IPS DF 6.9 (cell line): ENCODE measurements at regions not wholly inside any gene's neighbourhood (a gene's known extent, or its start where the extent isn't known, plus 50 kb on each side); places are given as distances from the start of the nearest gene placed in this dataset.

ENCODE experiments used
- DNase-seq: peaks from one replicate; pipeline ENCODE4 v3.0.0-alpha.2; 2013; ENCODE audit warnings: low read depth, low spot score
- H3K27ac ChIP-seq: one replicate; pipeline ENCODE4 v1.5.1; 2013; ENCODE audit warnings: low read length, control low read depth
- H3K27me3 ChIP-seq: 2 replicates; pipeline ENCODE4 v1.6.1; 2013; ENCODE audit warnings: mild to moderate bottlenecking, low read length; ENCODE audit not compliant: control insufficient read depth, insufficient read depth
- H3K36me3 ChIP-seq: 2 replicates; pipeline ENCODE4 v1.6.1; 2013; ENCODE audit warnings: low read length; ENCODE audit not compliant: control insufficient read depth, insufficient read depth
- H3K4me1 ChIP-seq: 2 replicates; pipeline ENCODE4 v1.6.1; 2013; ENCODE audit warnings: low read length; ENCODE audit not compliant: control insufficient read depth, insufficient read depth
- H3K4me3 ChIP-seq: 2 replicates; pipeline ENCODE4 v1.5.1; 2013; ENCODE audit warnings: mild to moderate bottlenecking, low read length
- H3K9me3 ChIP-seq: 2 replicates; pipeline ENCODE4 v1.6.1; 2013; ENCODE audit warnings: low read length, inconsistent platforms; ENCODE audit not compliant: control insufficient read depth, insufficient read depth
- WGBS: extraction: QIAGEN DNeasy Blood & Tissue Kit; methylation state at CpG from one replicate; pipeline ENCODE4 v1.1.7; 2013; ENCODE audit warnings: mixed read lengths, missing lambda C conversion rate; ENCODE audit not compliant: insufficient read length, insufficient coverage; 5-methylcytosine and 5-hydroxymethylcytosine counted together

DNA sequence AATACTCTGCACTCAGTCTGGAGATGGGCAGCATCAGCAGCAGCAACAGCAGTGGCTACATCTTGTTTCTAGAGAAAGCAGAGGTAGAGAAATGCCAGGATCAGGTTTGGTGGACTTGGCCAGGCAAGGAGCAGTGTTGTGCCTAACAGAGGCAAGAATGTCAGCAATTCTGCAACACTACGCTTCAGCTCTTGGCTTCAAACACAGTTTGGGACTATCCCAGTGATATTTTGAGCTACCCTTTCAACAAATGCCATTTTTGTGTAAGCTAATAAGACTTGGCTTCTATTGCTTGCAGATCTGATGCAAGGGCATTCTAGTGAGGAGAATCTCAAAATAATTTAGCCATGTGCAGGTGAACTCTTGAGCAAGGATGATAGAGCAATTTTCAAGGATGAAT lies 271.3 kb downstream of the PCDH20 start:
- WGBS = no CpG with 5 or more reads among the region's 1 CpG

DNA sequence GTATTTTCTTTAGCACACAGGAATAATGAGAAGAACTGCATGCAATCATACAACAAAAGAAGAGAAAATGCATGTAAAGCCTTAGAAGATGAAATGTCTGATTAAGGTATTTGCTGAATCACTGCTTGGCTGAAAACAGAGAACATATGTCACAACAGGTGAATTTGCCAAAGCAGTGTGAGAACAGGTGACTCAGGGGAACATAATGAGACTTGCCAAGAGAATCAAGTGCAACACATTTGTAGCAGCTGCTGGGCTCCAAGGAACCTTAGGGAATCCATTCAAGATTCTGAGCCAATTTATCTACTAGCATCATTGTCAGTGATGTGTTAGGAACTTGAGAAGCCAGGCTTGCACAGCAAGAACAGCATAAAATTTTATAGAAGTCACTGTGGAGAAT lies 273.1 kb downstream of the PCDH20 start:
- no peak for DNase-seq
- Histone ChIP-seq H3K9me3 (no peaks in the 10 kb centered on the region), H3K36me3 (no peaks in the 10 kb centered on the region), H3K4me3 (no peak overlapping the region), H3K4me1 (no peaks in the 10 kb centered on the region), H3K27me3 (no peaks in the 10 kb centered on the region), H3K27ac (no peak overlapping the region)

More for the DNA sequence above, 271.3 kb downstream of the PCDH20 start:
- no peaks in the 10 kb centered on the region for H3K4me1 ChIP-seq
- H3K27me3 ChIP-seq = no peaks in the 10 kb centered on the region
- no peak for DNase-seq
- H3K4me3 ChIP-seq = no peak overlapping the region
- H3K9me3 ChIP-seq = no peaks in the 10 kb centered on the region
- no peak overlapping the region for H3K27ac ChIP-seq
- no peaks in the 10 kb centered on the region for H3K36me3 ChIP-seq

DNA sequence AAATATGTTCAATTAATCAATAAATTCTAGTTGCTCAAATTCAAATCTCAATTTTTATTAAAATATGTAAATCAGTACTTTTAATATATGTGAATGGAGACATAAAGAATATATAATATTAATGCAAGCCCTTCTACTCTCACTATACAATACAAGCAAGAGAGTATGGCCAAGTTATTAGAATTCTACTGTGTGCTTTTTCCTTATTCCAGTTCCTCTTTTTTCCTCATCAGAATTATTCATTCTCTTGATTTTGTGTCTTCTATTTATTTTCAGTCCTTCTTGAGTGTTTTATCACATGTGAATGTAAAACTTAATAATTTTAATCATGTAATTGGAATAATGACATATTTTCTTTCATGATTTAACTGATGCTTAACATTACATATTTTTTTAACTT lies 276.8 kb downstream of the PCDH20 start:
- Histone ChIP-seq H3K27ac (no peak overlapping the region), H3K4me1 (no peaks in the 10 kb centered on the region), H3K36me3 (no peaks in the 10 kb centered on the region), H3K9me3 (no peaks in the 10 kb centered on the region), H3K4me3 (no peak overlapping the region), H3K27me3 (no peaks in the 10 kb centered on the region)
- DNase-seq = no peak

DNA sequence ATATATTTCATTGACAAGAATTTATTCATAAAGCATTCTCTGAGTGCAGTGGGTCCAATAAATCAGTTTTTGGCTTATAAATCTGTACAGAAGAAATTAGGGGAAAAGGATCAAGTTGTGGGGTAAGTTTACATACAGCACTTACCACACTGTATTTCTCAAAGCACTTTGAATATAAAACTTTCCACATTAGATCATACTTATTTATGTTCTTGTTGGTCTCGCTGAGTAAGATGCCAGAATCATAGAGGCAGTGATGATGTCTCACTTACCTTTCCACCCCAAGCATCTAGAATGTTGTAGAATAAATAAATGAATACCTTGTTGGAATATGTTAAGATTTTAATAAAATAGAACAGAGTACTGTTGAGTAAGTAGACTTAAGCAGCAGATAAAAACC lies 279.1 kb downstream of the PCDH20 start:
- no CpG with 5 or more reads among the region's 1 CpG for WGBS
- H3K27me3 ChIP-seq = no peaks in the 10 kb centered on the region
- DNase-seq = no peak
- H3K4me1 ChIP-seq = no peaks in the 10 kb centered on the region
- H3K9me3 ChIP-seq = no peaks in the 10 kb centered on the region
- H3K27ac ChIP-seq = no peak overlapping the region
- no peaks in the 10 kb centered on the region for H3K36me3 ChIP-seq
- H3K4me3 ChIP-seq = no peak overlapping the region

DNA sequence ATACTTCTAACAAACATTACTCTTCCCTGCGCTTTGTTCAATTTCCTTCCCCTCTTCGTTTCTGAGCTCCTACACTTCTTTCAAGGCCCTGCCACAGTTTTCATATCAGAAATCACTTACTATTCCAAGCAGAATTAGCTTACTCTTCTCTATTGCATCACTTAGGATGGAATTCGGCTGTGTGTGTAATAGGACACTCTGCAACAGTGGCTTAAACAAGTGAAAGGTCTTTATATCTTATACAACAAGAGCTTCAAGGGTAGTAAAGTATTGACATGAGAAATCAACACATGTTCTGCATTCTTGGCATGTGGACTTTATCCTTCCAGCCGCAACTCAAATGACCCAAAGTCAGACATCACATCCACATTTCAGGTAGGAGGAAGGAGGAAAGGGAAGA lies 279.6 kb downstream of the PCDH20 start:
- Histone ChIP-seq H3K27ac (no peak overlapping the region), H3K4me1 (no peaks in the 10 kb centered on the region), H3K36me3 (no peaks in the 10 kb centered on the region), H3K27me3 (no peaks in the 10 kb centered on the region), H3K4me3 (no peak overlapping the region), H3K9me3 (no peaks in the 10 kb centered on the region)
- 100% methylated on average over 2 of the region's 4 CpGs for WGBS
- no peak for DNase-seq

DNA sequence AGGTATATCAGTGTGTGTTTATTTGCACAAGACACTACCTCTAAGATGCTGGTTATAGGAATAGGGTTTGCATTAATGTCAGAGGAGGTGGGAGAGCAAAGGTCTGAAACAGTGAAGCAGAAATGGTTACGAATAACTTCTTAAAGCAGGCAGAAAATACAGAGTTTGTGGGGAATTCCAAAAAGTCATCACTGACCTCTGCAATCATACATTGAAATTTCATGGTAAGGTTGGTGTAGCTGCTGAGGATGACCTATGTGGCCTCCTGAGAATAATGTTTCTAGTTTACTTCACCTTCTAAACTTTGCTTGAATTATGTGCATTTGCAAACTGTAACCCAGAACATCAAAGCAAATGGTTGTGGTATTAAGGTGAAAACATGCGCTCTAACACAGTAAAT lies 280.1 kb downstream of the PCDH20 start:
- Histone ChIP-seq H3K9me3 (no peaks in the 10 kb centered on the region), H3K4me3 (no peak overlapping the region), H3K27me3 (no peaks in the 10 kb centered on the region), H3K36me3 (no peaks in the 10 kb centered on the region), H3K4me1 (no peaks in the 10 kb centered on the region), H3K27ac (no peak overlapping the region)
- DNase-seq = no peak
- no CpG with 5 or more reads among the region's 2 CpGs for WGBS

DNA sequence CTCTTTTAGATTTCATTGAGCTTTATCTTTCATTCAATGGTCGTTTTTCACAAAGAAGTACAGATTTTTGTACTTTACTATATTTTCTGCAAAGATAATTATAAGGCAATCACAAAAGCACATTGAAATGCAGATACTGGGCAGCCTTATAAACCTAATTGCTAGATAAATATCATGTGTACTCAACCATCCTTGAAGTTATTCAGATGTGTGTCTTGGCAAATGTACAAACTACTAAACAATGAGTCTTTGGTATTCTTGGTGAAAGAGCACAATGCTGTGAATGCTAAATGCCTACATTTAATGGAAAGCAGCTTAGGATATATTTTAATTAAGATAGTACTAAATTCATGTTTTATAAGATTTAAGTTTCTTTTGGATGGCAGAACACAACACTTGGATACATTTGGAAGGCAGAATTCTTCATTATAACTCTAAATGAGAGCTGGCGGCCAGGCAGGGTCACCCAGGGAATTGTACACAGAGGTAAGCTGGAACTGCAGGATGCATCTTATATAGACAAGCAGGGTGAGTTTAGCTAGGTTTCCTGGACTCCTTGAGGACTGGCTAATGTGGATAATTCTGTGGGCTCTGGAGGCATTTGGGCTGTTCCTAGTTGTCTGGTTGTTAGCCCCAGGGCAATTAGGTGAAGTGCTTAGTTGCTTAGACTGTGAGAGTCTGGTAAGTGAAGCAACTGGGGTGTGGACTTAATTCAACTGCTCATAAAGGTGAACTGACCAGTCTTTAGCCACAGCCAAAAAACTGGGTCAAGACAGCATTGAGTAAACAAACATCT lies 286.6 kb downstream of the PCDH20 start:
- no CpG with 5 or more reads among the region's 2 CpGs for WGBS
- no peak for DNase-seq
- H3K27me3 ChIP-seq = no peaks in the 10 kb centered on the region
- no peak overlapping the region for H3K4me3 ChIP-seq
- no peak overlapping the region for H3K27ac ChIP-seq
- no peaks in the 10 kb centered on the region for H3K9me3 ChIP-seq
- H3K4me1 ChIP-seq = no peaks in the 10 kb centered on the region
- H3K36me3 ChIP-seq = no peaks in the 10 kb centered on the region

DNA sequence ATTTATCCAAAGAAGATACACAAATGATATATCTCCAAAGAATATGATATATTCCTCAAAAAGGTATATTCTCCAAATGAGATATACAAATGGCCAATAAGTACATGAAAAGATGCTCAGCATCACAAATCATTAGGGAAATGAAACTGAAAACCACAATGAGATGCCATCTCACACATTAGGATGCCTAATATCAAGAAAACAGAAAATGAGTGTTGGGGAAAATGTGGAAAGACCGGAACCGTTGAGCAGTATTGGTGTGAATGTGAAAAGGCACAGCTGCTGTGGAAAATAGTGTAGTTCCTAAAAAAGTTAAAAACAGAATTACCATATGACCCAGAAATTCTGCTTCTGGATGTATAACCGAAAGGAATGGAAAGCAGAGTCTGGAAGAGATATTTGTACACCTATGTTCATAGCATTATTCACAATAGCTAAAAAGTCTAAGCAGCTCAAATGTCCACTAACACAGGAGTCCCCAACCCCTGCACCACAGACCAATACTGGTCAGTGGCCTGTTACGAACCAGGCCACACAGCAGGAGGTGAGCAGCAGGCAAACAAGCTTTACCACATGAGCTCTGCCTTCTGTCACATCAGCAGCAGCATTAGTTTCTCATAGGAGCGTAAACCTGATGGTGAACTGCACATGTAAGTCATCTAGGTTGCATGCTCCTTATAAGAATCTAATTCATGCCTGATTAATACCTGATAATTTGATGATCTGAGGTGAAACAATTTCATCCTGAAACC lies 291.9 kb downstream of the PCDH20 start:
- no peak overlapping the region for H3K4me3 ChIP-seq
- WGBS = no CpG with 5 or more reads among the region's 5 CpGs
- H3K9me3 ChIP-seq = no peaks in the 10 kb centered on the region
- H3K27ac ChIP-seq = no peak overlapping the region
- H3K36me3 ChIP-seq = no peaks in the 10 kb centered on the region
- no peak for DNase-seq
- H3K27me3 ChIP-seq = no peaks in the 10 kb centered on the region
- H3K4me1 ChIP-seq = peaks cover 1% of the 10 kb centered on the region; the same call in 1 of the 2 replicates

DNA sequence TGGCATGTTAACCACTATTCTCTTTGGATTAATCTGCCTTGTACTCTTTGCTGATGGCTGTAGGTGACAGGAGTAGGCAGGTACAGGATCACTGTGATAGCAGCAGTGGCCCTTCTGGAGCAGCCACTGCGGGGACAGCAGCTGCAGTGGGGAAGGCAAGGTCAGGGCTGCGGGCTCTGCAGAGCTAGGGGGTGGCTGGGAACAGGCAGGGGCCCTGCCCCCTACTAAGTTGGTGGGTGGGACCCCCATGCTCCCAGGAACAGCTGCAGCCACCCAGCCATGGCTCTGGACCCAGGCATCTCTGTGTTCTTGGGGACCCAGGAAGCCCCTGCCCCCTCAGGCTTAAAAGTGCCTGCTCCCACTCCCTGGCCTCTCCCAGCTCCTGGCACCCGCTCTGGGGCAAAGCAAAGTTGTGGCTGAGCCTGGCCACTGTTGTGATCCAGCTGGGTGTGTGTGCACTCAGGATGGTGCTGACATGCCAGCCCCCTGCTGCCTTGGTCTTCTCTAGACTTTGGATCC lies 302.4 kb downstream of the PCDH20 start:
- WGBS = no CpG with 5 or more reads among the region's 3 CpGs

DNA sequence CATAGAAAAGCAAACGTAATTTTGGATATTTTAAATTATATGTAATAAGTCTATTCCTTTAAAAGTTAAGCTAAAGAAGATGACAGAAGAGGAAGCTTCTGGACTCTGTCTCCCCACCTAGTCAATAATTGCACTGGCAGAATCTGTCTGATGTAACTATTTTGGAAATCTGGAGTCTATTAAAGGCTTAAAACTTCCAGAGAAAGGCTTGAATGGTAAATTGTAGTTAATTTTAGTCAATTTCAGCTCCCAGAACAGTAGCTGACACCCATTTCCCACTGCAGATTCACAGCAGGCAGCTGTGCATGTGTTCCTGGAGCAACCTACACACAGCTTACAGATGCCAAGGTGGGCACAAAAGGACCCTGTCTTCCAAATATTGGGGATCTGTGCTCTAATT lies 304.1 kb downstream of the PCDH20 start:
- Histone ChIP-seq H3K4me3 (no peak overlapping the region), H3K4me1 (no peaks in the 10 kb centered on the region), H3K36me3 (no peaks in the 10 kb centered on the region), H3K9me3 (no peaks in the 10 kb centered on the region), H3K27ac (no peak overlapping the region), H3K27me3 (no peaks in the 10 kb centered on the region)
- no CpG with 5 or more reads among the region's 1 CpG for WGBS
- DNase-seq = no peak

More for the DNA sequence above, 302.4 kb downstream of the PCDH20 start:
- no peaks in the 10 kb centered on the region for H3K9me3 ChIP-seq
- no peaks in the 10 kb centered on the region for H3K4me1 ChIP-seq
- no peak for DNase-seq
- H3K27ac ChIP-seq = no peak overlapping the region
- H3K4me3 ChIP-seq = no peak overlapping the region
- no peaks in the 10 kb centered on the region for H3K36me3 ChIP-seq
- H3K27me3 ChIP-seq = no peaks in the 10 kb centered on the region
